Subcutaneous adipose tissue (tissue), 1 donor: ENCODE measurements at regions not wholly inside any gene's neighbourhood (a gene's known extent, or its start where the extent isn't known, plus 50 kb on each side); places are given as distances from the start of the nearest gene placed in this dataset.

Experiments used
- CTCF ChIP-seq: fragments of 450-650 bp; IDR thresholded peaks from one replicate; pipeline ENCODE4 v1.5.1; 2016; ENCODE audit warnings: low read depth, mild to moderate bottlenecking, control low read depth, antibody characterized with exemption, moderate library complexity

DNA sequence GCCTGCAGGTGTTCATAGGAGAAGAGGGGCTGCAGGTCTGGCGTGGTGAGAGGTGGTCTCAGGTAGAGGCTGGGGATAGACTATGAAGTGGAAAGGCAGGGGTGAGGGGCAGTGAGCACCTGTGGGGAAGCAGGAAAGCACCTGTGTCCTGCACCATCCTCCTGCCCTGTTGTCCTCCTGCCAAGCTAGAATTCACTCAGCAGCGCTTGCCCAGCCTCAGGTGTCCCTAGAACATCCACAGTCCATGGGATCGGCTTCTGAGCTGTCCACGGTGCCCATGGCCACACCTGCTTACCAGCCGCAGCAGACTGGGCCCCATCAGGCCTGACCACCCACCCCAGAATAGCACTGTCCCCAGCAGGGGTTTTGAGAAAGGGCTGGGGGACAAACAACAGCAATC lies 456.2 kb upstream of the SULF2 start:
- no peak for TF ChIP-seq CTCF

- no peak for TF ChIP-seq CTCF
Measured at GRCh38 chr20:48238781-48239180, 453.5 kb upstream of the SULF2 start.

- no peak for TF ChIP-seq CTCF
Measured at GRCh38 chr20:48238326-48238725, 453.0 kb upstream of the SULF2 start.

DNA sequence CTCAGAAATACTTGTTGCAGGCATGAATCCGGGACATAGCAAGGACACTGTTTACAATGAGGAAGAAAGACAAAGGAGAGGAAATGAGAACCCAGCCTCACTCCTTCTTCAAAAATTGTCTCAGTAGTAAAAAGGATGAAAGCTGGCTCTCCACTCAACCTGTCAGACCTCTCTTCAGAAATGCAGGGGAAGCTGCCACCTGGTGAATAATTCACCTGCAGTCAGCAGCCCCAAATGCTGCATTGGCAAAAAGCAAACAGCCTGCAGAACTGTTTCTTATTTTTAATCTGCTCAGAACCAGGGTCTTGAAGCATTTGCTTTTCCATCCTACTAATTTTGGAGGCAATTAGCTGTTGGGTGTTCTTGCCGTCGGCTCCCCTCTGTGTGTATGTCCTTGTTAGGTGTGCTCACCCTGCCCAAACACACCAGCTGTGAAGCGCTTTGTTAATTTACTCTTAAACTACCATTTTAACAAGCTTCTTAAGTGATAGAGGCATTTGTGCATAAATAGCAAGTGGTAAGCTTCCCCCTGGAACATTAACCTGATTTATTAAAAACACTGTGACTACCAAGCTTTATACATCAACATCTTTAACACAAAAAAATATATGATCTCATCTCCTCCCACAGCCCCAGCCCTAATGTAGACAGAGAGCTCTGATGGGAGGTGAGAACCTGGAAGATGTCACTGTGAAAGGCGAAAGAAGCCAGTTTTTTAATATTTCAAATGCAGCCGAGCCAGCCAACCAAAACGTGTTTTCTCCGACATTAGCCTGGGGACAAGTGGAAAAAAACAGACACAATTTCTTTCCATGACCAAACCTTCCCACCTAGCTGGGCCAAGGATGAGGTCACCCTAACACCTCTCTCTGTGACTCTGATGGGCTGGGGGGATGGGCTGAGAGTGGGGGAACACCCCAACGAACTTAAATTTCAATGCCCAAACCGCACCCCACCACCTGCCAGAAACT lies 451.0 kb upstream of the SULF2 start:
- no peak for TF ChIP-seq CTCF

DNA sequence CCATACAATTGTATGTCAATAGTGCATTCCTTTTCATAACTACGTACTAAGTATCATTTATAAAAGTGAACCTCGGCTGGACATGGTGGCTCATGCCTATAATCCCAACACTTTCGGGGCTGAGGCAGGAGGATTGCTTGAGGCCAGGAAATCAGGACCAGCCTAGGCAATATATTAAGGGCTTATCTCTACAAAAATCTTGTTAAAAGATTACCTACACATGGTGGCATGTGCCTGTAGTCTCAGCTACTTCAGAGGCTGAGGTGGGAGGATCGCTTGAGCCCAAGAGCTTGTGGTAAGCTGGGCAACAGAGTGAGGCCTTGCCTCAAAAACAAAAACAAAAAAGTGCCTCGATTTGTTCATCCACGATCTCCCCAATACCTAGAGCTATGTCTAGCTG lies 449.7 kb upstream of the SULF2 start:
- no peak for TF ChIP-seq CTCF

DNA sequence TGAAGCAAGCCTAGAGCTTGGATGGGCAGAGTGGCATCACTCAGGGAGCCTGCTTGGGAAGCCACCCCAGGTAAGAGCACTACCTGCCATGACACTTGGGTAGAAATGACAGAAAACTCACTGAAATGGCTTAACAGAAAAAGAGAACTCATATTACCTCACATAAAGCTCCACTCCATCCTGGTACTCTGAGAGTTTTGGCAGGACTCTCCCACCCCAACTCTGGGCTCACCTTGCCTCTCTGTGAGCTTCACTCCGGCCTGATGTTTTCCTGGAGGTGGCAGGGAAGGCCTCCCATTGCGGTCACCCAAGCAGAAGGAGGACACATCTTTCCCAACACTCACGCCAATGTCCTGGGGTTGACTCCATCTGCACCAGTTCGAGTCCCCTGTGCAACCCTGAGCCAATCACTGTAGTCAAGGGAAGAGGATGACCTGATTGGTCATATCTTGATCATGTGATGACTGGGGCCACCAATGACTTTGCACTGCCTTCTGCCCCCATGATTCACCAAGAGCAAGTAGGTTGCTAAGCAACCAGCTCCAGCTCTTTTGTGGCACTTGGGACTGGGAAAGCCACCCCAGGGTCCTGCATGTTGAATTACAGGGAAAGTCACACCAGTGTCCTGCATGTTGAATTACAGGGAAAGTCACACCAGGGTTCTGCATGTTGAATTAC lies 446.1 kb upstream of the SULF2 start:
- TF ChIP-seq CTCF = no peak

- TF ChIP-seq CTCF = no peak
Measured at GRCh38 chr20:48230216-48230615, 444.9 kb upstream of the SULF2 start.
